IPS-18a (cell line): ENCODE measurements at regions not wholly inside any gene's neighbourhood (a gene's known extent, or its start where the extent isn't known, plus 50 kb on each side); places are given as distances from the start of the nearest gene placed in this dataset.

Source experiments
- H3K27ac ChIP-seq: one replicate; pipeline ENCODE4 v1.5.1; 2013; ENCODE audit warnings: low read length
- H3K27me3 ChIP-seq: one replicate; pipeline ENCODE4 v1.6.1; 2013; ENCODE audit warnings: mild to moderate bottlenecking, low read length; ENCODE audit not compliant: control insufficient read depth, insufficient read depth
- H3K36me3 ChIP-seq: one replicate; pipeline ENCODE4 v1.6.1; 2013; ENCODE audit warnings: low read depth, low read length; ENCODE audit not compliant: control insufficient read depth
- H3K4me1 ChIP-seq: one replicate; pipeline ENCODE4 v1.6.1; 2013; ENCODE audit warnings: low read depth, low read length; ENCODE audit not compliant: control insufficient read depth
- H3K4me3 ChIP-seq: one replicate; pipeline ENCODE4 v1.5.1; 2013; ENCODE audit warnings: low read length
- H3K9ac ChIP-seq: one replicate; pipeline ENCODE4 v1.6.1; 2013; ENCODE audit warnings: mild to moderate bottlenecking, low read length, moderate library complexity
- H3K9me3 ChIP-seq: one replicate; pipeline ENCODE4 v1.6.1; 2013; ENCODE audit warnings: low read depth, low read length; ENCODE audit not compliant: control insufficient read depth

GRCh38 chr5:113825176-113825575, 311.7 kb downstream of the YTHDC2 start:
- Histone ChIP-seq H3K4me1 (no peaks in the 10 kb centered on the region), H3K9me3 (no peaks in the 10 kb centered on the region), H3K36me3 (no peaks in the 10 kb centered on the region), H3K4me3 (no peak overlapping the region), H3K27ac (no peak overlapping the region), H3K9ac (no peak overlapping the region), H3K27me3 (no peaks in the 10 kb centered on the region)

- Histone ChIP-seq H3K36me3 (no peaks in the 10 kb centered on the region), H3K27me3 (no peaks in the 10 kb centered on the region), H3K4me3 (no peak overlapping the region), H3K9me3 (no peaks in the 10 kb centered on the region), H3K4me1 (no peaks in the 10 kb centered on the region), H3K9ac (no peak overlapping the region), H3K27ac (no peak overlapping the region)
Observed at GRCh38 chr5:113846941-113847340, 333.4 kb downstream of the YTHDC2 start.

GRCh38 chr5:113864437-113864836, 350.9 kb downstream of the YTHDC2 start:
- Histone ChIP-seq H3K9ac (no peak overlapping the region), H3K36me3 (no peaks in the 10 kb centered on the region), H3K4me3 (no peak overlapping the region), H3K4me1 (no peaks in the 10 kb centered on the region), H3K9me3 (no peaks in the 10 kb centered on the region), H3K27me3 (no peaks in the 10 kb centered on the region), H3K27ac (no peak overlapping the region)

GRCh38 chr5:113866763-113867162, 353.3 kb downstream of the YTHDC2 start:
- no peak overlapping the region for H3K4me3 ChIP-seq
- no peak overlapping the region for H3K9ac ChIP-seq
- no peaks in the 10 kb centered on the region for H3K27me3 ChIP-seq
- H3K27ac ChIP-seq: no peak overlapping the region
- H3K9me3 ChIP-seq: no peaks in the 10 kb centered on the region
- H3K36me3 ChIP-seq: no peaks in the 10 kb centered on the region
- H3K4me1 ChIP-seq: no peaks in the 10 kb centered on the region

- no peak overlapping the region for H3K9ac ChIP-seq
- no peaks in the 10 kb centered on the region for H3K27me3 ChIP-seq
- H3K36me3 ChIP-seq: no peaks in the 10 kb centered on the region
- no peak overlapping the region for H3K4me3 ChIP-seq
- H3K27ac ChIP-seq: no peak overlapping the region
- H3K9me3 ChIP-seq: no peaks in the 10 kb centered on the region
- H3K4me1 ChIP-seq: no peaks in the 10 kb centered on the region
Observed at GRCh38 chr5:113869611-113870010, 356.1 kb downstream of the YTHDC2 start.

- Histone ChIP-seq H3K4me3 (no peak overlapping the region), H3K36me3 (no peaks in the 10 kb centered on the region), H3K9ac (no peak overlapping the region), H3K27ac (no peak overlapping the region), H3K9me3 (no peaks in the 10 kb centered on the region), H3K27me3 (no peaks in the 10 kb centered on the region), H3K4me1 (no peaks in the 10 kb centered on the region)
Observed at GRCh38 chr5:113871972-113872371, 358.5 kb downstream of the YTHDC2 start.

GRCh38 chr5:113875096-113875495, 361.6 kb downstream of the YTHDC2 start:
- Histone ChIP-seq H3K27ac (no peak overlapping the region), H3K9me3 (peaks cover 5% of the 10 kb centered on the region), H3K27me3 (no peaks in the 10 kb centered on the region), H3K4me3 (no peak overlapping the region), H3K9ac (no peak overlapping the region), H3K4me1 (no peaks in the 10 kb centered on the region), H3K36me3 (no peaks in the 10 kb centered on the region)

- no peaks in the 10 kb centered on the region for H3K9me3 ChIP-seq
- H3K36me3 ChIP-seq: no peaks in the 10 kb centered on the region
- H3K27me3 ChIP-seq: no peaks in the 10 kb centered on the region
- H3K4me3 ChIP-seq: no peak overlapping the region
- no peak overlapping the region for H3K27ac ChIP-seq
- peaks cover 3% of the 10 kb centered on the region for H3K4me1 ChIP-seq
- H3K9ac ChIP-seq: no peak overlapping the region
Observed at GRCh38 chr5:113891491-113891890, 378.0 kb downstream of the YTHDC2 start.

GRCh38 chr5:113896789-113897188, 383.3 kb downstream of the YTHDC2 start:
- H3K4me1 ChIP-seq: peaks cover 3% of the 10 kb centered on the region
- no peak overlapping the region for H3K4me3 ChIP-seq
- no peak overlapping the region for H3K9ac ChIP-seq
- no peak overlapping the region for H3K27ac ChIP-seq
- H3K36me3 ChIP-seq: no peaks in the 10 kb centered on the region
- no peaks in the 10 kb centered on the region for H3K9me3 ChIP-seq
- H3K27me3 ChIP-seq: no peaks in the 10 kb centered on the region

- Histone ChIP-seq H3K27ac (no peak overlapping the region), H3K4me3 (no peak overlapping the region), H3K27me3 (no peaks in the 10 kb centered on the region), H3K9ac (no peak overlapping the region), H3K9me3 (no peaks in the 10 kb centered on the region), H3K36me3 (no peaks in the 10 kb centered on the region), H3K4me1 (peaks cover 3% of the 10 kb centered on the region)
Observed at GRCh38 chr5:113897748-113898147, 384.3 kb downstream of the YTHDC2 start.

GRCh38 chr5:113900141-113900540, 386.6 kb downstream of the YTHDC2 start:
- no peaks in the 10 kb centered on the region for H3K4me1 ChIP-seq
- H3K36me3 ChIP-seq: no peaks in the 10 kb centered on the region
- H3K9me3 ChIP-seq: no peaks in the 10 kb centered on the region
- no peaks in the 10 kb centered on the region for H3K27me3 ChIP-seq
- no peak overlapping the region for H3K4me3 ChIP-seq
- no peak overlapping the region for H3K9ac ChIP-seq
- no peak overlapping the region for H3K27ac ChIP-seq

- H3K27me3 ChIP-seq: no peaks in the 10 kb centered on the region
- H3K4me1 ChIP-seq: no peaks in the 10 kb centered on the region
- no peak overlapping the region for H3K4me3 ChIP-seq
- no peaks in the 10 kb centered on the region for H3K36me3 ChIP-seq
- H3K27ac ChIP-seq: no peak overlapping the region
- no peak overlapping the region for H3K9ac ChIP-seq
- no peaks in the 10 kb centered on the region for H3K9me3 ChIP-seq
Observed at GRCh38 chr5:113900816-113901215, 387.3 kb downstream of the YTHDC2 start.
